ENCODE measurements at regions not wholly inside any gene's neighbourhood (a gene's known extent, or its start where the extent isn't known, plus 50 kb on each side); places are given as distances from the start of the nearest gene placed in this dataset.
A peak's percentile ranks its signal among the peaks of the same experiment; 100 is the strongest.

- no peak for DNase-seq (ENCODE audit: low read depth)
Observed at GRCh38 chr10:20978617-20979016, 81.5 kb upstream of the NEBL start.

GRCh38 chr10:20977300-20977699 is 80.2 kb upstream of the NEBL start:
- no peak for DNase-seq (ENCODE audit: low read depth)

GRCh38 chr10:20976891-20977290 is 79.8 kb upstream of the NEBL start:
- DNase-seq (ENCODE audit: low read depth): no peak

- DNase-seq (ENCODE audit: low read depth): no peak
Observed at GRCh38 chr10:20976390-20976789, 79.3 kb upstream of the NEBL start.

- no peak for DNase-seq (ENCODE audit: low read depth)
Observed at GRCh38 chr10:20975236-20975635, 78.1 kb upstream of the NEBL start.

GRCh38 chr10:20972925-20973324 is 75.8 kb upstream of the NEBL start:
- no peak for DNase-seq (ENCODE audit: low read depth)

- peak; percentile 44 for DNase-seq (ENCODE audit: low read depth)
Observed at GRCh38 chr10:20971901-20972300, 74.8 kb upstream of the NEBL start.

- no peak for DNase-seq (ENCODE audit: low read depth)
Observed at GRCh38 chr10:20970708-20971107, 73.6 kb upstream of the NEBL start.

GRCh38 chr10:20970044-20970443 is 72.9 kb upstream of the NEBL start:
- DNase-seq (ENCODE audit: low read depth): peak; percentile 69

GRCh38 chr10:20966426-20966825 is 69.3 kb upstream of the NEBL start:
- DNase-seq (ENCODE audit: low read depth): no peak

GRCh38 chr10:20963721-20964595 is 66.8 kb upstream of the NEBL start:
- no peak for DNase-seq (ENCODE audit: low read depth)

- DNase-seq (ENCODE audit: low read depth): no peak
Observed at GRCh38 chr10:20963056-20963455, 65.9 kb upstream of the NEBL start.

- no peak for DNase-seq (ENCODE audit: low read depth)
Observed at GRCh38 chr10:20962165-20962564, 65.1 kb upstream of the NEBL start.

GRCh38 chr10:20959242-20959641 is 62.1 kb upstream of the NEBL start:
- DNase-seq (ENCODE audit: low read depth): no peak

GRCh38 chr10:20958764-20959163 is 61.7 kb upstream of the NEBL start:
- DNase-seq (ENCODE audit: low read depth): no peak

GRCh38 chr10:20958225-20958624 is 61.1 kb upstream of the NEBL start:
- DNase-seq (ENCODE audit: low read depth): no peak

- DNase-seq (ENCODE audit: low read depth): no peak
Observed at GRCh38 chr10:20957744-20958143, 60.6 kb upstream of the NEBL start.

GRCh38 chr10:20956843-20957242 is 59.7 kb upstream of the NEBL start:
- no peak for DNase-seq (ENCODE audit: low read depth)

- no peak for DNase-seq (ENCODE audit: low read depth)
Observed at GRCh38 chr10:20955355-20955893, 58.3 kb upstream of the NEBL start.

GRCh38 chr10:20954519-20954918 is 57.4 kb upstream of the NEBL start:
- no peak for DNase-seq (ENCODE audit: low read depth)

GRCh38 chr10:20953120-20953519 is 56.0 kb upstream of the NEBL start:
- no peak for DNase-seq (ENCODE audit: low read depth)

GRCh38 chr10:20949967-20950366 is 52.9 kb upstream of the NEBL start:
- no peak for DNase-seq (ENCODE audit: low read depth)

GRCh38 chr10:20948686-20949327 is 51.7 kb upstream of the NEBL start:
- DNase-seq (ENCODE audit: low read depth): no peak
